Progenitor cell of endocrine pancreas (in vitro differentiated cells): ENCODE measurements at regions not wholly inside any gene's neighbourhood (a gene's known extent, or its start where the extent isn't known, plus 50 kb on each side); places are given as distances from the start of the nearest gene placed in this dataset.

Experiments used
- DNase-seq: peaks from one replicate; pipeline ENCODE4 v3.0.0; 2021; ENCODE audit warnings: low spot score; ENCODE audit not compliant: unreplicated experiment
- H3K27ac Mint-ChIP-seq: 2 replicates; pipeline ENCODE4 v1.8.0; 2021; ENCODE audit warnings: mild to moderate bottlenecking, moderate library complexity, mixed read lengths
- H3K27me3 Mint-ChIP-seq: 2 replicates; pipeline ENCODE4 v1.8.0; 2021; ENCODE audit warnings: mixed read lengths
- H3K36me3 Mint-ChIP-seq: 2 replicates; pipeline ENCODE4 v1.8.0; 2022; ENCODE audit warnings: mixed read lengths; ENCODE audit not compliant: insufficient read depth
- H3K4me1 Mint-ChIP-seq: 2 replicates; pipeline ENCODE4 v1.8.0; 2021; ENCODE audit warnings: low read depth, mixed read lengths
- H3K4me3 Mint-ChIP-seq: 2 replicates; pipeline ENCODE4 v1.8.0; 2021; ENCODE audit warnings: low read depth, mild to moderate bottlenecking, moderate library complexity, mixed read lengths
- H3K9me3 Mint-ChIP-seq: 2 replicates; pipeline ENCODE4 v1.8.0; 2021; ENCODE audit warnings: low read depth, mixed read lengths
- TF ChIP-seq, protein P1 (sequence below): fragments of 200-600 bp; sonication (generic); IDR thresholded peaks from one replicate; pipeline ENCODE4 v1.5.0; 2021; ENCODE audit warnings: antibody characterized with exemption, mild to moderate bottlenecking; ENCODE audit not compliant: unreplicated experiment

DNA sequence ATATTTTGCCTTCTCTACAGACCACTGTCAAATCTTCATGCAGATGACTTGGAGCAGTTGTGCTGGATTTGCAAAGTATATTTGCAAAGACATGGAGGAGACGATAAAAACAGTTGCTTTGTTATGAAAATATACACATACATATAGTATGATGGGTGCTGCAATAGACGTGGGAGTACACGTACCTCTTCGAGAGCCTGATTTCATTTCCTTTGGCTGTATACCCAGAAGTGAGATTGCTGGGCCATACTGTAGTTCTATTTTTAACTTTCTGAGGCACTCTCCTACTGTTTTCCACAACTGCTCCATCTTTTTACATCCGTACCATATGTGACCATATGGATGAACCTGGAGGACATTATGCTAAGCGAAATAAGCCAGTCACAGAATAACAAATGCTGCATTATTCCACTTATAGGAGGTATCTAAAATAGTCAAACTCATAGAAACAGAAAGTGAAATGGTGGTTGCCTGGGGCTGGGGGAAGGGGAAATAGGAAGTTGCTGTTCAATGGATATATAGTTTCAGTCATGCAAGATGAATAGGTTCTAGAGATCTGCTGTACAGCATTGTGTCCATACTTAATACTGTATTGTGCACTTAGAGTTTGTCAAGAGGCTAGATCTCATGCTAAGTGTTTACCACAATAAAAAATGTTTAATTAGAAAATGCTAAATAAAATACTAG is 223.8 kb downstream of the HAO1 start:
- H3K4me3 Mint-ChIP-seq: no peak overlapping the region
- TF ChIP-seq, protein P1, sequence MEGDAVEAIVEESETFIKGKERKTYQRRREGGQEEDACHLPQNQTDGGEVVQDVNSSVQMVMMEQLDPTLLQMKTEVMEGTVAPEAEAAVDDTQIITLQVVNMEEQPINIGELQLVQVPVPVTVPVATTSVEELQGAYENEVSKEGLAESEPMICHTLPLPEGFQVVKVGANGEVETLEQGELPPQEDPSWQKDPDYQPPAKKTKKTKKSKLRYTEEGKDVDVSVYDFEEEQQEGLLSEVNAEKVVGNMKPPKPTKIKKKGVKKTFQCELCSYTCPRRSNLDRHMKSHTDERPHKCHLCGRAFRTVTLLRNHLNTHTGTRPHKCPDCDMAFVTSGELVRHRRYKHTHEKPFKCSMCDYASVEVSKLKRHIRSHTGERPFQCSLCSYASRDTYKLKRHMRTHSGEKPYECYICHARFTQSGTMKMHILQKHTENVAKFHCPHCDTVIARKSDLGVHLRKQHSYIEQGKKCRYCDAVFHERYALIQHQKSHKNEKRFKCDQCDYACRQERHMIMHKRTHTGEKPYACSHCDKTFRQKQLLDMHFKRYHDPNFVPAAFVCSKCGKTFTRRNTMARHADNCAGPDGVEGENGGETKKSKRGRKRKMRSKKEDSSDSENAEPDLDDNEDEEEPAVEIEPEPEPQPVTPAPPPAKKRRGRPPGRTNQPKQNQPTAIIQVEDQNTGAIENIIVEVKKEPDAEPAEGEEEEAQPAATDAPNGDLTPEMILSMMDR: no peak
- peaks cover 12% of the 10 kb centered on the region for H3K4me1 Mint-ChIP-seq
- H3K36me3 Mint-ChIP-seq: no peaks in the 10 kb centered on the region
- peaks cover 10% of the 10 kb centered on the region for H3K9me3 Mint-ChIP-seq
- DNase-seq: no peak
- H3K27me3 Mint-ChIP-seq: no peaks in the 10 kb centered on the region
- no peak overlapping the region for H3K27ac Mint-ChIP-seq

DNA sequence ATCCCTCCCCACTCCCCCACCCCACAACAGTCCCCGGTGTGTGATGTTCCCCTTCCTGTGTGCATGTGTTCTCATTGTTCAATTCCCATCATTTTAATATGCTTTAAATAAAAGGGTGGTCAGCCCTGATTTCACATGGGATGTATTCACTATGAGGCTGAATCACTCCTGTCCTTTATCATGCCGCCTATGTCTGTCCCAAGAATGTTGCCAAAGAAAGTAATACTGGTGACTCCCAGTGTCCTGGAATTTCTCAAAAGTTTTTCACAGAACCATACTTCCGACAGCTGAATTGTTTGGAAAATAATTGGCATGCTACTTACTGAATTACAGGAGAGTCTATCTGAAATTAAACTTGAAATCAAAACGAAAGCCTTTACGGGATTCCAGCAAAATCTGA is 217.7 kb downstream of the HAO1 start:
- Mint-ChIP-seq H3K4me3 (no peak overlapping the region), H3K4me1 (peaks cover 2% of the 10 kb centered on the region), H3K36me3 (no peaks in the 10 kb centered on the region), H3K27me3 (no peaks in the 10 kb centered on the region), H3K27ac (no peak overlapping the region), H3K9me3 (no peaks in the 10 kb centered on the region)
- TF ChIP-seq, protein P1: no peak
- no peak for DNase-seq

DNA sequence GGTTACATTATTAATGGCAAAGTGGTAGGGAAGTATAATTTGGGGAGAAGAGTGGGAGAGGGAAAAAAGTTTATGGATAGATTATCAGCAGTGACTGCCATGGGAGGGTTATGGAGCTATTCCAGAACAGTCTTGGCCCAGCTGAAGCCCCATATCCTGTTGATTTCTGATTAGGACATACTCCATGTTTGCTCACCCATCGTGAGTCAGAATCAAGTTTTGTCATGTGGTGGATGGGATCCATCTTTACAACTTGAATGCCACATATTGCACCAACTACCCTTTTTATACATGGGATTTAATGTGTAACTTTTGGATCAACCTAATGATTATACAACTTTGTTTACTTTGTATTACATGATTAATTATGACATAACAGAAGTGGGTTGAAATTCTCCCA is 217.0 kb downstream of the HAO1 start:
- Mint-ChIP-seq H3K4me1 (peaks cover 2% of the 10 kb centered on the region), H3K36me3 (no peaks in the 10 kb centered on the region), H3K9me3 (no peaks in the 10 kb centered on the region), H3K27ac (no peak overlapping the region), H3K27me3 (no peaks in the 10 kb centered on the region), H3K4me3 (no peak overlapping the region)
- no peak for DNase-seq
- TF ChIP-seq, protein P1: no peak

DNA sequence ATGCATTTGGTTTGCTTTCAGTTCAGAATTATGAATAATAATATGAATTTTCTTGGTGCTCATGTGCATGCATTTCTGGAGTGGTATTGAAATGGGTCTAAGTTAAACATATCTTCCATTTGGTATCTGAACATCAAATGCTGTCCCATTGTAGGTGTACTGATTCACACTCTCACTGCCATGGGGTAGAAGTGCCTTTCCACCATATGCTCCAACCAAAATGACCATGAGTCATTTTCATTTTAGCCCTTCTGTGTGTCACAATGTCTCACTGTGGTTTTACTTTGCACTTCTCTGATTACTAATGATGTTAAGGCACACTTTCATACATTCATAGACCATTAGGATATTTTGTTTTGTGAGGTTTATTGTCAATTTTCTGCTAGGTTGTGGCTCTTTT is 211.9 kb downstream of the HAO1 start:
- DNase-seq: no peak
- TF ChIP-seq, protein P1: no peak
- H3K4me1 Mint-ChIP-seq: no peaks in the 10 kb centered on the region
- H3K27me3 Mint-ChIP-seq: no peaks in the 10 kb centered on the region
- H3K27ac Mint-ChIP-seq: no peak overlapping the region
- H3K36me3 Mint-ChIP-seq: no peaks in the 10 kb centered on the region
- no peak overlapping the region for H3K4me3 Mint-ChIP-seq
- no peaks in the 10 kb centered on the region for H3K9me3 Mint-ChIP-seq

DNA sequence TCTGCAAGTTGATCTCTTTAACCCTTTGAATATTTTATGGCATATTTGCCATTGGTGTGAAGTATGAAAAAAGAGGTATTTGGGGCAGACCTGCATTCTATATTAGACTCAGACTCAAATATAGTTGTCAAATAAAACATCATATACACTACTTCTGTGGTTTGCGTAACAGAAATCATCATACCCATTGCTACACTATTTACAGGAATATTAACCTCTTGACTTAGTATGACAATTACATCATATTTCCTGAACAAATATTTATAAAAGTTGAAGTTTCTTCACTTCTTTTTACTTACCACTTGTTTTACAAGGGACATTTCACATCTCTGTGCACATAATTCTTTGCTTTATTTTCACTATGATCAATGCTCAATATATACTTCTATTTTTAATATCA is 206.0 kb downstream of the HAO1 start:
- H3K27ac Mint-ChIP-seq: no peak overlapping the region
- H3K27me3 Mint-ChIP-seq: no peaks in the 10 kb centered on the region
- no peaks in the 10 kb centered on the region for H3K4me1 Mint-ChIP-seq
- no peak for DNase-seq
- H3K9me3 Mint-ChIP-seq: no peaks in the 10 kb centered on the region
- TF ChIP-seq, protein P1: no peak
- no peak overlapping the region for H3K4me3 Mint-ChIP-seq
- H3K36me3 Mint-ChIP-seq: no peaks in the 10 kb centered on the region
